GM18505 (cell line): ENCODE measurements at regions not wholly inside any gene's neighbourhood (a gene's known extent, or its start where the extent isn't known, plus 50 kb on each side); places are given as distances from the start of the nearest gene placed in this dataset.

Source experiments
- ATAC-seq: cut with Tn5 transposase; IDR thresholded peaks from one replicate; pipeline ENCODE4 v1.9.1; 2021; ENCODE audit not compliant: unreplicated experiment
- POLR2A ChIP-seq: IDR thresholded peaks from 4 replicates; pipeline ENCODE4 v1.6.1; 2011; ENCODE audit warnings: borderline replicate concordance; ENCODE audit not compliant: insufficient read depth, insufficient read length; ENCODE audit errors: extremely low read depth

- no peak for TF ChIP-seq POLR2A
- ATAC-seq: no peak
These were observed 145.5 kb downstream of the URI1 start for GRCh38 chr19:30087381-30088138.

- no peak for ATAC-seq
- TF ChIP-seq POLR2A: no peak
These were observed 146.5 kb downstream of the URI1 start for GRCh38 chr19:30088567-30088966.

DNA sequence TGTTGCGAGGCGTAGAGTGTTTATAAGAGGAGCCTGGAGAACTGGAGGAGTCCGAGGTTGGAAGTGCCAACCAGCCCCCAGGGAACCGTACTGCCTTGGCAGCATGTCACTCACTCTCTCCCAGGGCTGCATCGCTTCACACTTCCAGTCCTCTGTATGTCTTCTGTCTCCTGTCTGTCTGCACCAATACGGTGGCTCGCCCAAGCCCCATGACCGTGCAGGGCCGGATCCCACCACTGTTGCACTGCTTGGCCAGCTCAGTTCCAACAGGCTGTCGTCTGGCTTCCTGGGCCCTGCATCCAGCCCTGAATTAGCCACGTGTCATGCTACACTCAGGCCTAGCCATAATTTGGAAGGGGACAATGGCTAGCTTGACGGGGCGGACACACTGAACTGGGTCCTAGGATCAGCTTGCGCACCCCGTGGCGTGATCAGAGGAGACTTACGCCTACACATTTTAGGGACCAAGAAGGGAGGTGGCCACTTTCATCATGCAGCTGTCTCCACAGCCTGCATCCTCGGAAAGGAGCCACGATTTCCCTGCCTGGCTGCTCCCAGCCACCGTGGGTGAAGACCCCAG, 147.1 kb downstream of the URI1 start:
- no peak for ATAC-seq
- TF ChIP-seq POLR2A: no peak

DNA sequence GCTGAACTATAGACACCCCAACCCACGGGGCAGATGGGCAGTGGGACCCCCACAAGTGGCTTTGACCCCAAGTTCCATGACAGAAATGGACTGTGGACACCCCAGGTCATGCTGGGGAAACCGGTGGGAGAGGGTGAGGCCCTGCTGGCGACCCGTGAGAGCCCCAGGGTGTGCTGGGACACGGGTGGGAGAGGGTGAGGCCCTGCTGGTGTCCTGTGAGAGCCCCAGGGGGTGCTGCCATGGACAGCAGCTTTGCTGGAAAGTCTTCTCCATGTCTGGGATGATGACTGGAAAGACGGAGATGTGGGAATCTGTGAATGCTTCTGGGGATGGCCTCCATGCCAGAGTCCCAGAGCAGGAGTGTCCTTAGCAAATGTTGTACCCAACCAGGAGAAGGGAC, 148.4 kb downstream of the URI1 start:
- TF ChIP-seq POLR2A: no peak
- no peak for ATAC-seq

DNA sequence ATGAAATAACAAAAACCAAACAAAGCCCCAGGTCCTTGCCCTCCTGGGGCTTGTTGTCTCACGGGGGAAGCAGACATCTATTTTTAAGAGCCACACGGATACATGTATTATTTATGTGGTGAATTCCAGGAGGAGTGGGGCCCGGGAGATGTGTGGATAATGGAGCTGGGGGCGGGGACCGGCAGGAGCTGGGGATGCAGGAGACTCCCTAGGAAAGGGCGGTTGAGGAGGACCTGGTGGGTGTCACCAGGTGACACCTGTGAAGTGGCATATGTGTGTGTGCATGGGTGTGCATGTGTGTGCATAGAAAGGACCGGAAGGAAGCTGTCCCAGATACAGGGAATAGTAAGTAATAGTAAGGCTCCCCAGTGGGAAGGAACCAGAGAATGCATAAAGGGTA, 148.9 kb downstream of the URI1 start:
- TF ChIP-seq POLR2A: no peak
- ATAC-seq: no peak

DNA sequence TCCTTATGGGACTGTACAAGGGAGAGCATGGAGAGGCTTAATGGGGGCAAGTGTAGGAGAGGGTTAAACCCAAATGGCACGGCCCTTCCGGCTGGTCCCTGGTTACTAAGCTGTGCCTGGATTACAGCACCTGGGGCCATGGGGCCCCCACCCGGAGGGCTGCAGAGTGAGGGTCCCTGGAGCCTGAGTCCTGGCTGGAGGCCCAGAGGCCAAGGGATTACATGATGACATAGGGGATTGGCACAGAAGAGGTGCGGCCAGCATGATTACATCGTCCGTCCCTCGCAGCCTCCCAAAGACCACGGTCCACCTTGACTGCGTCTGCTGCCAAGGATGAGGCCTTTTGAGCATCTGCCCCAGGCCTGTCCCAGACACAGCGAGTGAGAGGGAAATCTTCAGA, 149.4 kb downstream of the URI1 start:
- no peak for ATAC-seq
- no peak for TF ChIP-seq POLR2A

GRCh38 chr19:30091856-30092255, 149.8 kb downstream of the URI1 start:
- no peak for TF ChIP-seq POLR2A
- ATAC-seq: no peak

GRCh38 chr19:30092721-30093569, 150.9 kb downstream of the URI1 start:
- no peak for TF ChIP-seq POLR2A
- no peak for ATAC-seq

GRCh38 chr19:30093966-30094755, 152.1 kb downstream of the URI1 start:
- no peak for TF ChIP-seq POLR2A
- ATAC-seq: no peak

DNA sequence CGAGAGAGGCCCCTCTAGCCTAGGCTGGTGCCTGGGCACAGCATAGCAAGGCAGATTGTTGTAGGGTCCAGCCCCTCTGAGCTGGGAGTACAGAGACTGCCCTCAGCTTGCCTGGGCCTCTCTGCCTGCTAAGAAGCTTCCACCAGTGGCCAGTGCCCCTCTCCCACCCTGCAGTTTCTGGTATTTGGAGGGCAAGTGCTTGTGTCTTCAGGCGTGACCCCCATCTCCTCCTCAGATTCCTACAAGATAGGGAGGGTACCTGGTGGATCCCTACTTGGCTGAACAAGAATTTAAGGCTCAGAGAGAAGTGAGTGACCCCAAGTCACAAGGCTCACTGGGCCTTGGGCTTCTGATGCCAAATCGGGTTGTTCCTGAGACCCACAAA, 152.7 kb downstream of the URI1 start:
- no peak for ATAC-seq
- no peak for TF ChIP-seq POLR2A

DNA sequence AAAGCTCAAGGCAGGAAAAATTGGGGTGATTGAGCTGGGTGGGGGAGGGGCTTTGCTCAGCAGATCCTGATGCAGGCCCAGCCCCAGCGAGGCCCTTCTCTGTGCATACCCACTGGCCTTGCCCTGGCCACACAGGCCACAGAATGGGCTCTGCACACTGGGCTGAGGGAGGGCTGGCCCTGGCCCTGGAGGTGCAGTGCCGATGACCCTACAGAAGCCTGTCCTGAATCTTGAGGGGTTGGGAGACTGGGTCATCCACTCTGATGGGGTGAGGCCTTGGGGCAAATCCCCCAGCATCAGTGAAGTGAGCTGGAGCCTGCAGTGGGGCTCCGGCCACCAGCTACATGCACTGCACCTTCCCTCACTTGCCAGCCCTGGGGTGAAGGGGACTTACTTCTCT, 153.1 kb downstream of the URI1 start:
- no peak for TF ChIP-seq POLR2A

DNA sequence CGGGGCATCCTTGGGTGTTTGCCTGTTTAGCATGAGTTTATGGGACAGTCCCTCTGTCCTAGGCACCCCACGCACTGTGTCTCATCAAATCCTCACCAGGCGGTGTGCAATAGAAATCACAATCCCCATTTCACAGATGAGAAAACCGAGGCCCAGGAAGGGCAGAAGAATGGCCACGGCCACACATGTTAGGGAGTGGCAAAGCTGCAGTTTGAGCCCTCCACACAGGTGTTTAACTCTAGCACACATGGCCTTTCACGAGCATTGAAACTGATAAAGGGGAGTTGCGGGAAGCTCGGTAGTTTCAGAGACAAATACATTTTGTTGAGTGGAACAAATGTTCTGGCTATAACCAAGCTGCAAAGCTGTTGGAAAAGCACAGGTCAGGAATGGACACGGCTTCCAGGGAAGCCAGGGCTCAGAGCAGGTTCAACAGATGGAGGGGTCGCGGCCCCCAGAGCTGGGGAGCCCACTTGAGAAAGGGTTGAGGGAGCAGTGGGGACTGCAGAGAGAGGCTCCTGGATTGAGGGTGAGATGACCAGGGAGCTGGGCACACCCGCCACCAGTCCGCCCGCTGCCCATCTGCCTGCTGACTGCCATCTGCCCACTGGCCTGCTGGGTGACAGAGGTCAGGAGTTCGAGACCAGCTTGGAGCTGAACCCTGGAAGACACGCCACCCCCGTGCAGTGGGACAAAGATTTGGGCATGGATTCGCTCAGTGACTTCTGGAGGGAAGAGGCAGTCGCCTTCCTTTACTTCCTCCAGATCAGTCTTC, 154.7 kb downstream of the URI1 start:
- ATAC-seq: no peak
- TF ChIP-seq POLR2A: no peak

More for the DNA sequence above, 153.1 kb downstream of the URI1 start:
- no peak for ATAC-seq
